Mesothelial cell of epicardium (in vitro differentiated cells): ENCODE measurements at regions not wholly inside any gene's neighbourhood (a gene's known extent, or its start where the extent isn't known, plus 50 kb on each side); places are given as distances from the start of the nearest gene placed in this dataset.

ENCODE experiments used
- DNase-seq, 2 experiments: peaks; one replicate each; pipeline ENCODE4 v3.0.0; 2021; ENCODE audit warnings: low spot score in 2 of 2; ENCODE audit not compliant: unreplicated experiment in 2 of 2
- H3K27ac Mint-ChIP-seq: 2 replicates; pipeline ENCODE4 v1.8.0; 2021; ENCODE audit warnings: mixed read lengths
- H3K27me3 Mint-ChIP-seq: 2 replicates; pipeline ENCODE4 v1.8.0; 2021; ENCODE audit warnings: low read depth, mixed read lengths
- H3K36me3 Mint-ChIP-seq: 2 replicates; pipeline ENCODE4 v1.8.0; 2021; ENCODE audit warnings: mixed read lengths
- H3K4me1 Mint-ChIP-seq: 2 replicates; pipeline ENCODE4 v1.8.0; 2021; ENCODE audit warnings: mixed read lengths
- H3K4me3 Mint-ChIP-seq: 2 replicates; pipeline ENCODE4 v1.8.0; 2021; ENCODE audit warnings: mild to moderate bottlenecking, moderate library complexity, mixed read lengths
- H3K9me3 Mint-ChIP-seq: 2 replicates; pipeline ENCODE4 v1.8.0; 2021; ENCODE audit warnings: mixed read lengths
- CTCF ChIP-seq: fragments of 200-600 bp; sonication (generic); IDR thresholded peaks from one replicate; pipeline ENCODE4 v1.5.0; 2021; ENCODE audit warnings: antibody characterized with exemption; ENCODE audit not compliant: unreplicated experiment

DNA sequence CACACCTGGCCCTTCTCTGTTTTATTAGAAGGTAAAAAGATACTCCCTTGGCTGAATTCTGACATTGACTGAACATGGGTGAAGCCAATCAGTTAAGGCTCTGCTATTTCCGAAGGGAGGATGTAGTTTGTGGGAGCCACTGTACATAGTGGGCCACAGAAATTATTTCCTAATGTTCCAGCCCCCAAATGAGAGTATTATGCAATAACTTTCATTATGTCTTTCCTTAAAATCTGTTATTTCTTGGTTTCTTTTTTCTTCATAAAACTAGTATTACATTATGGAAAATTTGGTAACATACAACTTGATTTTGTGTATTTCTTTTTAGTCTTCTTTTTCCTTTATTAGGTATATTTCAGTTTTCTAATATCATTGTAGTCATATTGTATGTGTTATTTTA lies 51.9 kb upstream of the EP300 start:
- no peaks in the 10 kb centered on the region for H3K27me3 Mint-ChIP-seq
- no peaks in the 10 kb centered on the region for H3K4me1 Mint-ChIP-seq
- no peaks in the 10 kb centered on the region for H3K9me3 Mint-ChIP-seq
- DNase-seq: no peak
- no peak overlapping the region for H3K4me3 Mint-ChIP-seq
- no peak overlapping the region for H3K27ac Mint-ChIP-seq
- TF ChIP-seq CTCF: no peak
- H3K36me3 Mint-ChIP-seq: no peaks in the 10 kb centered on the region

DNA sequence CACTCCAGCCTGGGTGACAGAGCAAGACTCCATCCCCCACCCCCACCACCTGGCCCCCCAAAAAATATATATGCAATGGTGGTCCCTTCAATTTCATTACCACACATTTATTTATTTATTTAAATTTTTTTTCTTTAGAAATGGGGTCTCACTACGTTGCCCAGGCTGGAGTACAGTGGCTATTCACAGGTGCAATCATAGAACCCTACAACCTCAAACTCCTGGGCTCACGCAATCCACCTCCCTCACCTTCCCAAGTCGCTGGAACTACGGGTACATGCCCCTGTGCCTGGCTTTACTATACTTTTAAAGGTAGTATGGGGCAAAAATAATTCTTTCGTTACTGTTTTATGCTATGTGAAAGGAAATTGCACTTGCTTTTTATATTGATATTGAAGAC lies 50.9 kb upstream of the EP300 start:
- no peak for DNase-seq
- TF ChIP-seq CTCF: no peak
- Mint-ChIP-seq H3K4me1 (no peaks in the 10 kb centered on the region), H3K27me3 (no peaks in the 10 kb centered on the region), H3K36me3 (no peaks in the 10 kb centered on the region), H3K27ac (no peak overlapping the region), H3K9me3 (no peaks in the 10 kb centered on the region), H3K4me3 (no peak overlapping the region)
